ENCODE measurements at regions not wholly inside any gene's neighbourhood (a gene's known extent, or its start where the extent isn't known, plus 50 kb on each side); places are given as distances from the start of the nearest gene placed in this dataset.

- no peaks in the 10 kb centered on the region for H4K20me1 ChIP-seq (ENCODE audit: low read depth, low read length)
- no peaks in the 10 kb centered on the region for H3F3A ChIP-seq (ENCODE audit: insufficient read depth)
- H3K9me2 ChIP-seq (replicated peaks; ENCODE audit: insufficient read depth, low read length) = no peaks in the 10 kb centered on the region
- H2AFZ ChIP-seq (ENCODE audit: low read depth, low read length, severe bottlenecking) = no peak overlapping the region
- no peaks in the 10 kb centered on the region for H3K79me2 ChIP-seq (ENCODE audit: insufficient read depth, low read length)
- no peak for TF ChIP-seq EZH2phosphoT487 (conservative IDR thresholded peaks at IDR 0.05; ENCODE audit: low read length)
- no peak for TF ChIP-seq CTCF (IDR thresholded peaks at IDR 0.05; ENCODE audit: insufficient read depth, low read length, poor library complexity, severe bottlenecking)
- H3K4me3 ChIP-seq (ENCODE audit: insufficient read depth, low read length, poor library complexity, severe bottlenecking) = no peak overlapping the region
- no peaks in the 10 kb centered on the region for H3K36me3 ChIP-seq (ENCODE audit: low read length)
- H3K9ac ChIP-seq (ENCODE audit: low read length) = no peak overlapping the region
- no peaks in the 10 kb centered on the region for H3K27me3 ChIP-seq (ENCODE audit: low read length)
- no peaks in the 10 kb centered on the region for H3K9me3 ChIP-seq (ENCODE audit: insufficient read depth, low read length)
- H3K4me2 ChIP-seq (ENCODE audit: low read depth, low read length, poor library complexity, severe bottlenecking) = no peak overlapping the region
- H3K27ac ChIP-seq (ENCODE audit: low read depth, low read length) = no peak overlapping the region
Measured at GRCh38 chr2:104361414-104361813, 492.5 kb upstream of the POU3F3 start.

GRCh38 chr2:104368089-104368488 is 485.8 kb upstream of the POU3F3 start:
- no peaks in the 10 kb centered on the region for H3K9me2 ChIP-seq (replicated peaks; ENCODE audit: insufficient read depth, low read length)
- H3K9ac ChIP-seq (ENCODE audit: low read length) = no peak overlapping the region

GRCh38 chr2:104371087-104371781 is 482.7 kb upstream of the POU3F3 start:
- Histone ChIP-seq H3K4me3 (ENCODE audit: insufficient read depth, low read length, poor library complexity, severe bottlenecking) (no peak overlapping the region), H4K20me1 (ENCODE audit: low read depth, low read length) (no peaks in the 10 kb centered on the region), H3K79me2 (ENCODE audit: insufficient read depth, low read length) (no peaks in the 10 kb centered on the region), H3K4me2 (ENCODE audit: low read depth, low read length, poor library complexity, severe bottlenecking) (no peak overlapping the region), H3K9me3 (ENCODE audit: insufficient read depth, low read length) (no peaks in the 10 kb centered on the region), H3K36me3 (ENCODE audit: low read length) (no peaks in the 10 kb centered on the region), H3F3A (ENCODE audit: insufficient read depth) (no peaks in the 10 kb centered on the region), H3K27me3 (ENCODE audit: low read length) (no peaks in the 10 kb centered on the region), H3K9ac (ENCODE audit: low read length) (no peak overlapping the region), H3K9me2 (replicated peaks; ENCODE audit: insufficient read depth, low read length) (no peaks in the 10 kb centered on the region), H2AFZ (ENCODE audit: low read depth, low read length, severe bottlenecking) (no peak overlapping the region), H3K27ac (ENCODE audit: low read depth, low read length) (no peak overlapping the region)
- TF ChIP-seq CTCF (IDR thresholded peaks at IDR 0.05; ENCODE audit: insufficient read depth, low read length, poor library complexity, severe bottlenecking) (no peak), EZH2phosphoT487 (conservative IDR thresholded peaks at IDR 0.05; ENCODE audit: low read length) (no peak)

More at GRCh38 chr2:104368089-104368488, 485.8 kb upstream of the POU3F3 start:
- Histone ChIP-seq H2AFZ (ENCODE audit: low read depth, low read length, severe bottlenecking) (no peak overlapping the region), H3K4me3 (ENCODE audit: insufficient read depth, low read length, poor library complexity, severe bottlenecking) (no peak overlapping the region), H3K4me2 (ENCODE audit: low read depth, low read length, poor library complexity, severe bottlenecking) (no peak overlapping the region), H3K36me3 (ENCODE audit: low read length) (no peaks in the 10 kb centered on the region), H3K27ac (ENCODE audit: low read depth, low read length) (no peak overlapping the region), H3K27me3 (ENCODE audit: low read length) (no peaks in the 10 kb centered on the region), H3K79me2 (ENCODE audit: insufficient read depth, low read length) (no peaks in the 10 kb centered on the region), H4K20me1 (ENCODE audit: low read depth, low read length) (no peaks in the 10 kb centered on the region), H3K9me3 (ENCODE audit: insufficient read depth, low read length) (no peaks in the 10 kb centered on the region), H3F3A (ENCODE audit: insufficient read depth) (no peaks in the 10 kb centered on the region)
- no peak for TF ChIP-seq EZH2phosphoT487 (conservative IDR thresholded peaks at IDR 0.05; ENCODE audit: low read length)
- no peak for TF ChIP-seq CTCF (IDR thresholded peaks at IDR 0.05; ENCODE audit: insufficient read depth, low read length, poor library complexity, severe bottlenecking)
